Subcutaneous abdominal adipose tissue (tissue), 5 donors: ENCODE measurements at regions not wholly inside any gene's neighbourhood (a gene's known extent, or its start where the extent isn't known, plus 50 kb on each side); places are given as distances from the start of the nearest gene placed in this dataset.

ENCODE experiments used
- H3K27ac ChIP-seq: one replicate; pipeline ENCODE4 v1.7.0; 2013; ENCODE audit warnings: low read depth, mild to moderate bottlenecking, inconsistent platforms, low read length, moderate library complexity
- H3K27me3 ChIP-seq, 5 donors: one replicate each; pipeline ENCODE4 v1.7.0; 2013; ENCODE audit warnings: low read length in 5 of 5, inconsistent platforms in 1 of 5; ENCODE audit not compliant: control insufficient read depth in 5 of 5, insufficient read depth in 4 of 5
- H3K36me3 ChIP-seq, 5 donors: one replicate each; pipeline ENCODE4 v1.7.0; 2013; ENCODE audit warnings: low read length in 5 of 5; ENCODE audit not compliant: control insufficient read depth in 5 of 5, insufficient read depth in 5 of 5
- H3K4me1 ChIP-seq, 5 donors: one replicate each; pipeline ENCODE4 v1.7.0; 2013; ENCODE audit warnings: low read length in 5 of 5, mild to moderate bottlenecking in 3 of 5, moderate library complexity in 1 of 5; ENCODE audit not compliant: control insufficient read depth in 5 of 5, insufficient read depth in 5 of 5
- H3K4me3 ChIP-seq, 5 donors: one replicate each; pipeline ENCODE4 v1.7.0; 2013; ENCODE audit warnings: low read length in 5 of 5, low read depth in 1 of 5
- H3K9ac ChIP-seq, 5 donors: one replicate each; pipeline ENCODE4 v1.7.0; 2013; ENCODE audit warnings: low read length in 5 of 5, mild to moderate bottlenecking in 4 of 5, moderate library complexity in 3 of 5
- H3K9me3 ChIP-seq, 5 donors: one replicate each; pipeline ENCODE4 v1.7.0; 2013; ENCODE audit warnings: low read length in 5 of 5; ENCODE audit not compliant: control insufficient read depth in 5 of 5
- donor health status: healthy.
- donor health status: healthy.
- donor health status: healthy.
- donor health status: healthy.
- donor health status: healthy.

DNA sequence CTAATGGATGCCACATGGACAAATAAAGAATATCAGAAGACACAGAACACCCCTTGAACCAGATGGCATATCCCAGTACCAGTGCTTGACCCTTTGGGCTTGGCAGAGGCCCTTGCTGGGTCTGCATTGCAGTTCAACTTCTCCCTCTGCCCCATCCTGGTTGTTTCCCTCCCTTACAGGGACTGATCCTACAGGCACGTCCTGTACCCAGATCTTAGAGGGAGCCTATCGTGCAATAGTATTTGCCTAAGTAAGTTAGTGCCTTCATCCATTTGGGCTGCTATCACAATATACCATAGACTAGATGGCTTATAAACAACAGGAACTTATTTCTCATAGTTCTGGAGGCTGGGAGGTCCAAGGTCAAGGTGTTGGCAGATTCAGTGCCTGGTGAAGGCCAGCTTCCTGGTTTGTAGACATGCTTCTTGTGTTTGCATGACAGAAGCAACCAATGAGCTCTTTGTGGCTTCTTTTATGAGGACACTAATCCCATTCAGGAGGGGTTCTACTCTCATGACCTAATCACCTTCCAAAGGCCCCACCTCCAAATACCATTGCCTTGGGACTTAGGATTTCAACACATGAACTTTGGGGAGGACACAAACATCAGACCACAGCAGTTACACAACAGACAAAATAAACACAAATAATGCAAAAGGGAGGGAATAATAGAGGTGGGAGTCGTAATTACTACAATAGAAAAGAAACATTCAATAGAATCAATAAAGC is 146.5 kb upstream of the MSX1 start:
- H3K27me3 ChIP-seq = no peaks in the 10 kb centered on the region
- no peaks in the 10 kb centered on the region for H3K4me1 ChIP-seq
- no peak overlapping the region for H3K9ac ChIP-seq
- H3K9me3 ChIP-seq = peaks cover 0 to 11% (median 4%) of the 10 kb centered on the region in 5 donors
- no peak overlapping the region for H3K4me3 ChIP-seq
- H3K27ac ChIP-seq = no peak overlapping the region
- H3K36me3 ChIP-seq = no peaks in the 10 kb centered on the region

- Histone ChIP-seq H3K9ac (no peak overlapping the region), H3K27me3 (no peaks in the 10 kb centered on the region), H3K4me1 (no peaks in the 10 kb centered on the region), H3K27ac (no peak overlapping the region), H3K4me3 (no peak overlapping the region), H3K9me3 (peaks cover 0 to 11% (median 4%) of the 10 kb centered on the region in 5 donors), H3K36me3 (no peaks in the 10 kb centered on the region)
Measured at GRCh38 chr4:4711902-4712301, 147.6 kb upstream of the MSX1 start.

DNA sequence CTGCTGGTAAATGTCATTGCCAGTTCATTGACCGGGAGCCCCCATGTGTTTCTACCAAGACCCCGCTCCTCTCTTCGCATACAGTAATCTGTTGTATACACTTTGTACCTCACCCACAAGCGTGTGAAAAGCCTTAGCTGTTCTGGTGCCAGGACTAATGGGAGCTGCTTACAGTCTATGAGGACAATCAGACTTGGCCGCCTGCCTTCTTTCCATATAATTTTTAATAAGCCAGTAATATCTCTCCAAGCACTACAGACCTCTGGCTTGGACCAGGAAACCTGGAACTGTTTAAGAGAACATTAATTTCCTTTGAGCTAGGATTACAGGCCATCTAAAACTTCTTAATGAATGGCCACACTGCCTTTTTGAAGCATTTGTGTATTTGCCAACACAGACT is 149.7 kb upstream of the MSX1 start:
- H3K9me3 ChIP-seq = peaks cover 0 to 11% (median 4%) of the 10 kb centered on the region in 5 donors
- H3K9ac ChIP-seq = no peak overlapping the region
- no peaks in the 10 kb centered on the region for H3K27me3 ChIP-seq
- H3K36me3 ChIP-seq = no peaks in the 10 kb centered on the region
- H3K4me1 ChIP-seq = no peaks in the 10 kb centered on the region
- H3K27ac ChIP-seq = no peak overlapping the region
- no peak overlapping the region for H3K4me3 ChIP-seq

DNA sequence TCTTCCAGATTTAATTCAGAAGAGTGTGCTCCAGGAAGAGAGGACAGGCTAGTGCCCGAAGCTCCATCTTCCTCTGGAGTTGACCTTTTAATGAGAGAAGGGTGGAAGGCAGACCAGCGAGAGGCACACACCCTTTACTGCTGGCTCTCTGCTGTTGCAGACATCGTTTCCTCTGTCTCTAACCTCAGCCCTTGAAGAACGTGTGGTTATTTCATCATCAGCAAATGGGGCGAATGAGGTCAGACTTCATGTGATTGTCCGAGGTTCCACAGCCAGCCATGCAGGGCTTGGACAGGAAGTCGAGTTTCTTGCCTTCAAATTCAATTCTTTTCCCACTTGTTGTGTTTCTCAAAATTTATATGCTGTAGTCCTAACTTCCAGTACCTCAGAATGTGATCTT is 155.2 kb upstream of the MSX1 start:
- Histone ChIP-seq H3K4me3 (no peak overlapping the region), H3K4me1 (no peaks in the 10 kb centered on the region), H3K27ac (no peak overlapping the region), H3K27me3 (no peaks in the 10 kb centered on the region), H3K9ac (no peak overlapping the region), H3K36me3 (no peaks in the 10 kb centered on the region), H3K9me3 (peaks cover 0 to 10% (median 4%) of the 10 kb centered on the region in 5 donors)

GRCh38 chr4:4697584-4697983 is 155.7 kb upstream of the STX18 start:
- Histone ChIP-seq H3K36me3 (no peaks in the 10 kb centered on the region), H3K4me3 (no peak overlapping the region), H3K4me1 (no peaks in the 10 kb centered on the region), H3K27ac (no peak overlapping the region), H3K9me3 (no peaks in the 10 kb centered on the region), H3K27me3 (no peaks in the 10 kb centered on the region), H3K9ac (no peak overlapping the region)

DNA sequence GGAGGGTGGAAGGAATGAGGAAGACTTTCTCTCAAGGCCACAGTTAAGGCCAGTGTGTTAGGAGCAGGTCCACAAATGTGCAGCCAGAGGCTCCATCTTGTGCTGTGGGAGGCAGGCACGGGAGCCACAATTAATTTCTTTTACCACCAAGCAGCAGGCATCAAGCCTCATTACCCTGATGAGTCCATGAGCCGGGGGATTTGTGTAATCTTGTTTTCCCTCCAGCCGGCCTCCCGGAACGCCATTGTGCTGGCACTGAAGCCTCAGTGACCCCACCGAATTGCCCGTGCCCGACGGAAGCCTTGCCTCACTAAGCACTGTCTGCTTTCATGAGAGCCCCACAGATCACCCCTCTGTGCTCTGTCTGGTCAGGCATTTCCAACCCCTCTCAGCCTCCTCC is 154.7 kb upstream of the STX18 start:
- no peak overlapping the region for H3K27ac ChIP-seq
- no peaks in the 10 kb centered on the region for H3K36me3 ChIP-seq
- no peaks in the 10 kb centered on the region for H3K9me3 ChIP-seq
- H3K4me1 ChIP-seq = no peaks in the 10 kb centered on the region
- H3K4me3 ChIP-seq = no peak overlapping the region
- no peaks in the 10 kb centered on the region for H3K27me3 ChIP-seq
- H3K9ac ChIP-seq = no peak overlapping the region

GRCh38 chr4:4695497-4695896 is 153.6 kb upstream of the STX18 start:
- Histone ChIP-seq H3K4me1 (no peaks in the 10 kb centered on the region), H3K36me3 (no peaks in the 10 kb centered on the region), H3K9me3 (no peaks in the 10 kb centered on the region), H3K27ac (no peak overlapping the region), H3K9ac (no peak overlapping the region), H3K4me3 (no peak overlapping the region), H3K27me3 (no peaks in the 10 kb centered on the region)

DNA sequence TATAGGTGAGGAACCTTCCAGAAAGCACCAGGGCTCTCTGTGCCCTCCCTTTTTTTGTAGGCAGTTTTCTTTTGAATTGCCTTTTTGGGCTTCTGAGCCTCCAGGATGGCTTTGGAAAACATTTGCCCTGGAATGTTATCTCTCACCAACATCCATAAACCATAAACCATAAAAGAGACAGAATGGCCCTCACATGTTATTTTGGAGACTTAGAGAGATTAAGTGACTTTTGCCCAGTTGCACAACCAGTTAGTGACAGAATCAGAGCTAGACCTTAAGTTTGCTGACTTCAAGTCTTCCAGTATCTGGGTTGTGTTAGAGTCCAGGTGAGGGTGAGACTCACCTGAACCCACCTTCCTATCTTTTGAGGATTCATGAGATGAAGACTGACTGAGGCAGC is 153.0 kb upstream of the STX18 start:
- peaks cover 0 to 1% (median 0%) of the 10 kb centered on the region in 5 donors for H3K9me3 ChIP-seq
- H3K4me3 ChIP-seq = no peak overlapping the region
- no peaks in the 10 kb centered on the region for H3K27me3 ChIP-seq
- no peak overlapping the region for H3K27ac ChIP-seq
- H3K4me1 ChIP-seq = no peaks in the 10 kb centered on the region
- no peak overlapping the region for H3K9ac ChIP-seq
- no peaks in the 10 kb centered on the region for H3K36me3 ChIP-seq

DNA sequence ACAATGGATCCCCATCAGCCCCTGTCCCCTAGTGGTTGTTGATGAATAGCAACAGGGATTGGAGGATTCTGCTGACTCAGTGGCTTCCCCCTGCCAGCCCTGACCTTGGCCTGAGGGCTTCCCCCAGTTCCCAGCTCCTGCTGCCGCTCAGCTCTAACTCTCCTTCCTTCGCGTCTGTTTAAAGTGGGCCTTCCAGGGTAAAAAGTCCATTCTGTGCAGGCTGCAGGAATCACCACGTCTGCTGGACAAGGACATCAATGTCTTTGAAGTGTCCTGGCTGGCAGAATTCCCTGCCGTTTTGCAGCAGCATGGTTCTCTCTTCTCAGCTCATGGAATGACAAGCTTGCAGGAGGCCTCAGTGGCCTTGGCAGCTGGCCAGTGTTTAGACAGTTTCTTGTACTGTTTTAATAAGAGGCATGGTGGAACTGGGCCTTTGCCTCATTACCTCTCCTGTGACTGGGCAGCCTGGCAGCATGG is 152.5 kb upstream of the STX18 start:
- no peaks in the 10 kb centered on the region for H3K27me3 ChIP-seq
- H3K9me3 ChIP-seq = peaks cover 0 to 2% (median 0%) of the 10 kb centered on the region in 5 donors
- no peak overlapping the region for H3K27ac ChIP-seq
- H3K4me1 ChIP-seq = no peaks in the 10 kb centered on the region
- H3K4me3 ChIP-seq = no peak overlapping the region
- no peaks in the 10 kb centered on the region for H3K36me3 ChIP-seq
- H3K9ac ChIP-seq = no peak overlapping the region

DNA sequence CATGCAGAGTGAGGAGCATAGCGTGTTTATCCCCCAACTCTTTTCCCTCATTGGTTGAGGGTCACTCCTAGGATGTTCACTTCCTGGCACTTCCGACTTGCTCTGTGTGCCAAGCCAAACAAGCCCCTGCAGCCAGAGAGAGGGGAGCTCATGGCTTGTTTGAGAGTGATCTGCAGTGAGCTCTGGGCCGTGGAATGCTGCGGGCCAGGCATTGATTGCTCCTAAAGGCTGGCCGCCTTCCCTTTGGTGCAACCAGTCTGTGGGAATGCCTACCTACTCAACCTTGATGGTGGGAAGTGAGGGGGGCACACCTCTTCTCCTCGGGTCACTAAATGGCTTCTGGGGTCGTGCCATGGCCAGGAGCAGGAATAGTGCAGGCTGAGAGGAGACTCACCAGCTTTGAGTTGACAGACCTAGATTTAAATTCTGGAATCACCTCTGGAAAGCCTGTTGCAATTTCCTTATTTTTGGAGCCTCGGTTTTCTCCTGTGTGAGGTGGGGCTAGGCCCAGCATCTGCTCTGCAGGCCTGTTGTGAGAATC is 152.0 kb upstream of the STX18 start:
- Histone ChIP-seq H3K27ac (no peak overlapping the region), H3K36me3 (no peaks in the 10 kb centered on the region), H3K9me3 (peaks cover 0 to 2% (median 0%) of the 10 kb centered on the region in 5 donors), H3K9ac (no peak overlapping the region), H3K4me3 (no peak overlapping the region), H3K4me1 (no peaks in the 10 kb centered on the region), H3K27me3 (no peaks in the 10 kb centered on the region)
